ENCODE measurements at regions not wholly inside any gene's neighbourhood (a gene's known extent, or its start where the extent isn't known, plus 50 kb on each side); places are given as distances from the start of the nearest gene placed in this dataset.

DNA sequence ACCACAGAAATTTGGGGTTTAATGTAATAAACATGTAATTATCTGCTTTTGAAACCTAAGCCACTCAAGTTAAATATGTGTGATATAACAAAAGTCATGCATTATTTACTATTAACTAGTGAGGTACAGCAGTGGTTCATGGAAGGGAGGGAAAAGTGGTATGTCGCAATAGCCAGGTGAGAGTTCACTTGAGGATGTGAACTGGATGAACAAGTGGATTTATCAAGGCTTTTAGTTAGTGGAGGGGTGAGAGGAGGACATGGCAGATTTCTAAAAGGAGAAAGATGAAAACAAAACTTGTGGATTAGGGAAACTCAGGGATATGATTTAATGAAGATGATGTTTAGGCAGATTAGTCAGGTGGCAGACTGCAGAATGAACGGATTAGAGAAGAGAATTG is 141.3 kb upstream of the NFIB start:
- TF ChIP-seq, protein P1, sequence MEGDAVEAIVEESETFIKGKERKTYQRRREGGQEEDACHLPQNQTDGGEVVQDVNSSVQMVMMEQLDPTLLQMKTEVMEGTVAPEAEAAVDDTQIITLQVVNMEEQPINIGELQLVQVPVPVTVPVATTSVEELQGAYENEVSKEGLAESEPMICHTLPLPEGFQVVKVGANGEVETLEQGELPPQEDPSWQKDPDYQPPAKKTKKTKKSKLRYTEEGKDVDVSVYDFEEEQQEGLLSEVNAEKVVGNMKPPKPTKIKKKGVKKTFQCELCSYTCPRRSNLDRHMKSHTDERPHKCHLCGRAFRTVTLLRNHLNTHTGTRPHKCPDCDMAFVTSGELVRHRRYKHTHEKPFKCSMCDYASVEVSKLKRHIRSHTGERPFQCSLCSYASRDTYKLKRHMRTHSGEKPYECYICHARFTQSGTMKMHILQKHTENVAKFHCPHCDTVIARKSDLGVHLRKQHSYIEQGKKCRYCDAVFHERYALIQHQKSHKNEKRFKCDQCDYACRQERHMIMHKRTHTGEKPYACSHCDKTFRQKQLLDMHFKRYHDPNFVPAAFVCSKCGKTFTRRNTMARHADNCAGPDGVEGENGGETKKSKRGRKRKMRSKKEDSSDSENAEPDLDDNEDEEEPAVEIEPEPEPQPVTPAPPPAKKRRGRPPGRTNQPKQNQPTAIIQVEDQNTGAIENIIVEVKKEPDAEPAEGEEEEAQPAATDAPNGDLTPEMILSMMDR (IDR thresholded peaks at IDR 0.05), result no peak
- TF ChIP-seq POLR2A (IDR thresholded peaks at IDR 0.05), result no peak

Measured in Peyer's patch (tissue), 4 donors.